Mesendoderm (in vitro differentiated cells): ENCODE measurements at regions not wholly inside any gene's neighbourhood (a gene's known extent, or its start where the extent isn't known, plus 50 kb on each side); places are given as distances from the start of the nearest gene placed in this dataset.
A peak's percentile ranks its signal among the peaks of the same experiment; 100 is the strongest.

Experiments
- DNase-seq: peaks from one replicate; pipeline ENCODE4 v3.0.0; 2013
- H2AK5ac ChIP-seq: 2 replicates; pipeline ENCODE4 v1.6.1; 2013; ENCODE audit warnings: low read length, inconsistent platforms
- H2BK120ac ChIP-seq: 2 replicates; pipeline ENCODE4 v1.6.1; 2013; ENCODE audit warnings: low read depth, mild to moderate bottlenecking, low read length, moderate library complexity, mixed read lengths
- H2BK15ac ChIP-seq: replicated peaks from 2 replicates; pipeline ENCODE4 v1.6.1; 2013; ENCODE audit warnings: low read depth, mild to moderate bottlenecking, moderate library complexity
- H2BK5ac ChIP-seq: 2 replicates; pipeline ENCODE4 v1.6.1; 2013; ENCODE audit warnings: low read length, inconsistent platforms
- H3K18ac ChIP-seq: 2 replicates; pipeline ENCODE4 v1.6.1; 2013; ENCODE audit warnings: mild to moderate bottlenecking, low read length, mixed read lengths
- H3K23ac ChIP-seq: one replicate; pipeline ENCODE4 v1.6.1; 2013; ENCODE audit warnings: low read length
- H3K27ac ChIP-seq: 2 replicates; pipeline ENCODE4 v1.5.1; 2013; ENCODE audit warnings: low read depth, mild to moderate bottlenecking, inconsistent platforms, low read length, moderate library complexity
- H3K27me3 ChIP-seq: 2 replicates; pipeline ENCODE4 v1.6.1; 2013; ENCODE audit warnings: low read length, control low read depth, mild to moderate bottlenecking, inconsistent platforms; ENCODE audit not compliant: insufficient read depth, poor library complexity
- H3K36me3 ChIP-seq: 2 replicates; pipeline ENCODE4 v1.6.1; 2013; ENCODE audit warnings: low read length, inconsistent platforms; ENCODE audit not compliant: control insufficient read depth, insufficient read depth
- H3K4ac ChIP-seq: one replicate; pipeline ENCODE4 v1.6.1; 2013; ENCODE audit warnings: low read depth, mild to moderate bottlenecking, low read length, moderate library complexity
- H3K4me1 ChIP-seq: 2 replicates; pipeline ENCODE4 v1.6.1; 2013; ENCODE audit warnings: low read depth, low read length, inconsistent platforms; ENCODE audit not compliant: control insufficient read depth
- H3K4me2 ChIP-seq: 2 replicates; pipeline ENCODE4 v1.6.1; 2013; ENCODE audit warnings: low read length
- H3K4me3 ChIP-seq: 2 replicates; pipeline ENCODE4 v1.5.1; 2013; ENCODE audit warnings: mild to moderate bottlenecking, low read length
- H3K56ac ChIP-seq: one replicate; pipeline ENCODE4 v1.6.1; 2013; ENCODE audit warnings: low read length
- H3K79me1 ChIP-seq: 2 replicates; pipeline ENCODE4 v1.6.1; 2013; ENCODE audit warnings: low read length, inconsistent platforms
- H3K79me2 ChIP-seq: 2 replicates; pipeline ENCODE4 v1.6.1; 2013; ENCODE audit warnings: mild to moderate bottlenecking, low read length; ENCODE audit not compliant: control insufficient read depth, insufficient read depth
- H3K9ac ChIP-seq: 2 replicates; pipeline ENCODE4 v1.6.1; 2013; ENCODE audit warnings: low read length, inconsistent platforms
- H4K5ac ChIP-seq: one replicate; pipeline ENCODE4 v1.6.1; 2013; ENCODE audit warnings: low read length
- H4K8ac ChIP-seq: one replicate; pipeline ENCODE4 v1.6.1; 2013; ENCODE audit warnings: low read depth, mild to moderate bottlenecking, control low read depth, low read length, moderate library complexity
- WGBS: extraction: QIAGEN DNeasy Blood & Tissue Kit; methylation state at CpG from one replicate; pipeline ENCODE4 v1.1.7; 2013; ENCODE audit warnings: low lambda C conversion rate, missing lambda C conversion rate; ENCODE audit not compliant: insufficient coverage; ENCODE audit errors: extremely low coverage; 5-methylcytosine and 5-hydroxymethylcytosine counted together

- Histone ChIP-seq H3K27ac (no peak overlapping the region), H3K23ac (no peak overlapping the region), H3K4me1 (no peaks in the 10 kb centered on the region), H2BK5ac (no peak overlapping the region), H4K8ac (no peak overlapping the region), H3K9ac (no peak overlapping the region), H3K4me3 (no peak overlapping the region), H3K79me2 (no peaks in the 10 kb centered on the region), H2BK15ac (no peak overlapping the region), H3K18ac (no peak overlapping the region), H3K79me1 (no peaks in the 10 kb centered on the region), H3K27me3 (no peaks in the 10 kb centered on the region), H3K4me2 (no peak overlapping the region), H3K4ac (no peak overlapping the region), H4K5ac (no peak overlapping the region), H2AK5ac (no peak overlapping the region), H3K36me3 (no peaks in the 10 kb centered on the region), H2BK120ac (no peak overlapping the region), H3K56ac (no peak overlapping the region)
- no CpG with 5 or more reads among the region's 5 CpGs for WGBS
- DNase-seq, result no peak
Observed at GRCh38 chr3:158925021-158925420, 123.2 kb downstream of the MFSD1 start.

- no peak overlapping the region for H2BK120ac ChIP-seq
- WGBS, result no CpG with 5 or more reads among the region's 5 CpGs
- H3K4me3 ChIP-seq, result no peak overlapping the region
- H3K36me3 ChIP-seq, result no peaks in the 10 kb centered on the region
- H2BK15ac ChIP-seq, result no peak overlapping the region
- H3K9ac ChIP-seq, result no peak overlapping the region
- H3K27me3 ChIP-seq, result no peaks in the 10 kb centered on the region
- no peak overlapping the region for H2BK5ac ChIP-seq
- H3K56ac ChIP-seq, result no peak overlapping the region
- H3K79me1 ChIP-seq, result no peaks in the 10 kb centered on the region
- no peak overlapping the region for H4K5ac ChIP-seq
- H3K4me2 ChIP-seq, result no peak overlapping the region
- no peak overlapping the region for H4K8ac ChIP-seq
- no peaks in the 10 kb centered on the region for H3K79me2 ChIP-seq
- no peak for DNase-seq
- H3K4ac ChIP-seq, result no peak overlapping the region
- H3K27ac ChIP-seq, result no peak overlapping the region
- no peak overlapping the region for H3K23ac ChIP-seq
- no peak overlapping the region for H2AK5ac ChIP-seq
- no peaks in the 10 kb centered on the region for H3K4me1 ChIP-seq
- H3K18ac ChIP-seq, result no peak overlapping the region
Observed at GRCh38 chr3:158925828-158926494, 124.1 kb downstream of the MFSD1 start.

DNA sequence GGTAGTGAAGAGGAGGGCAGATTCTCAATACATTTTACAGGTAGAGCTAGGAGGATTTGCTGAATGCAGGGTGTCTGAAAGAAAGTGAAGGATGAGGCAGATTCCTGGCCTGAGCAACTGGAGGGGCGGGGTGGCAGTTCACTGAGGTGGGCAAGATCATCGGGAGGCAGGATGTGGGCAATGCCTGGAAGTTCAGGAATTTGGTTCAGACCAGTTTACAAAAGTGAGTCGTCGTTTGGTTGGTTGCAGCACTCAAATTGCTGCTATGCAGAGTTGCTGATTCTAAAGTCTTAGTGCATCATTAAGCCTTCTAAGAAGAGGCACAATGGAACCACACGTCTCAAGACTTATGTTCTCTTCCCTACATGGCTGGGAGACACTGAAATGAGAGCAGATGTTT lies 134.0 kb downstream of the MFSD1 start:
- no peaks in the 10 kb centered on the region for H3K36me3 ChIP-seq
- H4K8ac ChIP-seq, result no peak overlapping the region
- H2AK5ac ChIP-seq, result no peak overlapping the region
- H2BK5ac ChIP-seq, result no peak overlapping the region
- no peak overlapping the region for H3K4me3 ChIP-seq
- no CpG with 5 or more reads among the region's 5 CpGs for WGBS
- no peak overlapping the region for H3K27ac ChIP-seq
- H3K23ac ChIP-seq, result no peak overlapping the region
- no peaks in the 10 kb centered on the region for H3K79me1 ChIP-seq
- H2BK15ac ChIP-seq, result no peak overlapping the region
- DNase-seq, result peak; percentile 20
- no peak overlapping the region for H3K4me2 ChIP-seq
- H3K9ac ChIP-seq, result no peak overlapping the region
- no peaks in the 10 kb centered on the region for H3K79me2 ChIP-seq
- no peak overlapping the region for H3K4ac ChIP-seq
- H3K27me3 ChIP-seq, result no peaks in the 10 kb centered on the region
- H3K18ac ChIP-seq, result no peak overlapping the region
- peaks cover 5% of the 10 kb centered on the region for H3K4me1 ChIP-seq
- no peak overlapping the region for H2BK120ac ChIP-seq
- no peak overlapping the region for H4K5ac ChIP-seq
- H3K56ac ChIP-seq, result no peak overlapping the region

DNA sequence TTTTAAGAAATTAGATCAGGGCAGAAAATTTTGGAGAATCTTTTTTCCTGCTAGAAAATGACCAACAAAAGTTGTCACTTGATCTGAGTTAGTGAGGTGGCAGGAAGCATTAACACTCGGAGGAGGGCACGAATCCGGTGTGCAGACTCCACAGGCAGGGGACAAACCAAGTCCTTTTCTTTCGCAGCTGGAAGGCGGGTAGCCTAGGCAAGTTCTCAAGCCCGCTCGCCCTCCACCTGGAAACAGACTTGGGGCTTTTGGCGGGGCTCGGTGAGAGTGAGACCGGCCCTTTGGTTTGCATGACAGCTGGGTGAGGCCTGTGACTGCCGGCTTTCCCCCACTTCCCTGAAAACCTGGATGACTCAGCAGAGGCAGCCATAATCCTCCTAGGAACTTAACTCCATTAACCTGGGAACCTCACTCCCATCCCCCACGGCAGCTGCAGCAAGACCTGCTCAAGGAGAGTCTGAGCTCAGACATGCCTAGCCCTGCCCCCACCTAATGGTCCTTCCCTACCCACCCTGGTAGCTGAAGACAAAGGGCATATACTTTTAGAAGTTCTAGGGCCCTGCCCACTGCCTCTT lies 134.8 kb downstream of the MFSD1 start:
- H2BK5ac ChIP-seq, result peak overlapping the region; percentile 34
- H3K4me1 ChIP-seq, result peaks cover 5% of the 10 kb centered on the region
- no peak overlapping the region for H3K4me3 ChIP-seq
- H3K56ac ChIP-seq, result peak overlapping the region; percentile 12
- H3K27me3 ChIP-seq, result no peaks in the 10 kb centered on the region
- no peak overlapping the region for H2AK5ac ChIP-seq
- H3K79me2 ChIP-seq, result no peaks in the 10 kb centered on the region
- H3K23ac ChIP-seq, result no peak overlapping the region
- H3K4me2 ChIP-seq, result no peak overlapping the region
- H3K27ac ChIP-seq, result no peak overlapping the region
- H3K9ac ChIP-seq, result no peak overlapping the region
- H3K79me1 ChIP-seq, result no peaks in the 10 kb centered on the region
- no peak overlapping the region for H4K5ac ChIP-seq
- H3K4ac ChIP-seq, result peak overlapping the region; percentile 63
- peak overlapping the region; percentile 94 for H3K18ac ChIP-seq
- WGBS, result no CpG with 5 or more reads among the region's 12 CpGs
- no peaks in the 10 kb centered on the region for H3K36me3 ChIP-seq
- peak; percentile 79 for DNase-seq
- peak overlapping the region; percentile 89 for H2BK120ac ChIP-seq
- H4K8ac ChIP-seq, result peak overlapping the region; percentile 76
- H2BK15ac ChIP-seq, result no peak overlapping the region

DNA sequence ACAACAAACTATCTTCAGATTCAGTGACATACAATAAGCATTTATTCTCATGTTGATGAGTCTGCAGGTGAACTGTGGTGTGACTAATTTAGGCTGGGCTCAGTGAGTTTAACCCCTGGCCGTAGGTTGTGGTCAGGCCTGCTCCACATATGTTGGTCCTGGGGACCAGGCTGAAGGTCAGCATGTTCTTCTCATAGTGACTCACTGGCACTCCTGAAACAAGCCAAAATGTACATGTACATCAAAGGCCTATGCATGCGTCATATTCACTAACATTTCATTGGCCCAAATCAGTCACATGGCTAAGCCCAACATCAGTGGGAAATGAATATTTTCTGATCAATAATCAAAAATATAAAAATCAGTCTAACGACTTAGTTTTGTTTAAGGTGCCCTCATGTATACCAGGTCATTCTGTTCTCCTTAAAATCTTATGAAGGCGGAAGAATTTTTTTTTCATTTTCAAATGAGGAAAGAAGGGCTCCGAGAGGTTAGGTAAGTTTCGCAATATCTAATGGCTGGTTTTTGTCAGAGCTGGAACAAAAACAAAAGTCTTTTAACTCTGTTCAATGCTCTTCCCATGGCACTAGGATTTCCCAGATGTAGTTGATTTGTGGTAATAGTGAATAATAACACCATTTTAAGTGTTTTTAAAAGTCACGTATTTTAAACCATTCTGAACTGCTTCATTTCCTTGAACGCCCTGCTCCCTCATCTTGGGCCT lies 148.5 kb downstream of the MFSD1 start:
- H2AK5ac ChIP-seq, result no peak overlapping the region
- no peak overlapping the region for H3K18ac ChIP-seq
- H3K9ac ChIP-seq, result no peak overlapping the region
- no peak overlapping the region for H2BK120ac ChIP-seq
- no peak overlapping the region for H4K8ac ChIP-seq
- DNase-seq, result no peak
- no peak overlapping the region for H3K4me2 ChIP-seq
- no peaks in the 10 kb centered on the region for H3K27me3 ChIP-seq
- no peak overlapping the region for H3K4me3 ChIP-seq
- H3K23ac ChIP-seq, result no peak overlapping the region
- H4K5ac ChIP-seq, result no peak overlapping the region
- H3K36me3 ChIP-seq, result no peaks in the 10 kb centered on the region
- no peak overlapping the region for H2BK15ac ChIP-seq
- H3K79me2 ChIP-seq, result no peaks in the 10 kb centered on the region
- no peak overlapping the region for H2BK5ac ChIP-seq
- H3K4ac ChIP-seq, result no peak overlapping the region
- H3K4me1 ChIP-seq, result peaks cover 2% of the 10 kb centered on the region
- no peak overlapping the region for H3K27ac ChIP-seq
- no peaks in the 10 kb centered on the region for H3K79me1 ChIP-seq
- H3K56ac ChIP-seq, result no peak overlapping the region
- WGBS, result no CpG with 5 or more reads among the region's 8 CpGs
